Caco-2 (cell line): ENCODE measurements at regions not wholly inside any gene's neighbourhood (a gene's known extent, or its start where the extent isn't known, plus 50 kb on each side); places are given as distances from the start of the nearest gene placed in this dataset.

ENCODE experiments used
- BruUV-seq: library from RNA; stranded (reverse); fragments of 400-500 nt; replicated peaks from 2 replicates; lab custom pipeline; 2021; lab: Mats Ljungman, UMichigan
- CTCF ChIA-PET: fragments of 300-600 bp; sonication (Branson Sonifier 250); formaldehyde crosslinking; loops from one replicate; lab custom pipeline; 2022; ENCODE audit warnings: antibody characterized with exemption; lab: Charles Lee
- POLR2A ChIA-PET: fragments of 300-600 bp; sonication (Branson Sonifier 250); formaldehyde crosslinking; loops from one replicate; lab custom pipeline; 2022; ENCODE audit warnings: antibody characterized with exemption; lab: Charles Lee
- DNase-seq, 2 experiments: peaks; one replicate each; pipeline versions ENCODE4 v3.0.0 to v3.0.0-alpha.2; 2020 to 2022
- H3K27me3 ChIP-seq: replicated peaks from 2 replicates; pipeline ENCODE4 v1.6.0; 2011; ENCODE audit warnings: low read length; ENCODE audit not compliant: control insufficient read depth, insufficient read depth
- H3K36me3 ChIP-seq: 2 replicates; pipeline ENCODE4 v1.5.1; 2011; ENCODE audit warnings: low read length; ENCODE audit not compliant: control insufficient read depth, insufficient read depth
- H3K4me1 ChIP-seq: fragments of 250-450 bp; sonication (Bioruptor Pico); 2 replicates; pipeline ENCODE4 v1.5.1; 2020; ENCODE audit warnings: mild to moderate bottlenecking
- H3K4me3 ChIP-seq: 2 replicates; pipeline ENCODE4 v1.5.1; 2011; ENCODE audit warnings: low read depth, mild to moderate bottlenecking, control low read depth, low read length
- H3K9me3 ChIP-seq: fragments of 250-450 bp; sonication (Bioruptor Pico); 2 replicates; pipeline ENCODE4 v1.5.1; 2020; ENCODE audit warnings: mild to moderate bottlenecking, moderate library complexity
- H3K27ac Mint-ChIP-seq: one replicate; pipeline ENCODE4 v1.8.0; 2022; ENCODE audit warnings: mixed read lengths; ENCODE audit not compliant: unreplicated experiment
- H3K27me3 Mint-ChIP-seq: one replicate; pipeline ENCODE4 v1.8.0; 2022; ENCODE audit warnings: mixed read lengths; ENCODE audit not compliant: insufficient read depth, unreplicated experiment
- H3K36me3 Mint-ChIP-seq: one replicate; pipeline ENCODE4 v1.8.0; 2022; ENCODE audit warnings: mild to moderate bottlenecking, mixed read lengths; ENCODE audit not compliant: insufficient read depth, unreplicated experiment
- H3K4me1 Mint-ChIP-seq: one replicate; pipeline ENCODE4 v1.8.0; 2022; ENCODE audit warnings: low read depth, mixed read lengths; ENCODE audit not compliant: unreplicated experiment
- H3K4me3 Mint-ChIP-seq: one replicate; pipeline ENCODE4 v1.8.0; 2022; ENCODE audit warnings: mild to moderate bottlenecking, moderate library complexity, mixed read lengths; ENCODE audit not compliant: unreplicated experiment
- H3K9me3 Mint-ChIP-seq: one replicate; pipeline ENCODE4 v1.8.0; 2022; ENCODE audit warnings: mixed read lengths; ENCODE audit not compliant: unreplicated experiment
- intact Hi-C: fragments of 100-400 bp; cut with micrococcal nuclease; formaldehyde crosslinking; loops from one replicate; pipeline ENCODE4 v1.10.0; 2022; ENCODE audit not compliant: unreplicated experiment
- TF ChIP-seq, protein P1 (sequence below), 2 experiments: fragments of 200-600 bp in 1 of 2; IDR thresholded peaks; 1 replicate in 1 of 2; 2 replicates in 1 of 2; pipeline versions ENCODE4 v1.5.1 to v1.8.0; 2011 to 2022; ENCODE audit warnings: antibody characterized with exemption in 1 of 2, control low read depth in 1 of 2, inconsistent platforms in 1 of 2, low read depth in 1 of 2, low read length in 1 of 2, mild to moderate bottlenecking in 1 of 2, moderate library complexity in 1 of 2; ENCODE audit not compliant: insufficient read depth in 1 of 2, severe bottlenecking in 1 of 2, unreplicated experiment in 1 of 2

- Mint-ChIP-seq H3K9me3 (no peaks in the 10 kb centered on the region), H3K36me3 (no peaks in the 10 kb centered on the region), H3K27me3 (peaks cover 7% of the 10 kb centered on the region), H3K27ac (no peak overlapping the region), H3K4me1 (no peaks in the 10 kb centered on the region), H3K4me3 (no peak overlapping the region)
- no peaks in the 10 kb centered on the region for H3K9me3 ChIP-seq
- H3K4me3 ChIP-seq, result no peak overlapping the region
- H3K27me3 ChIP-seq, result no peaks in the 10 kb centered on the region
- no peak for DNase-seq
- ChIA-PET CTCF (no interaction called here), POLR2A (no interaction called here)
- intact Hi-C loops, result no loop called here
- no peaks in the 10 kb centered on the region for H3K36me3 ChIP-seq
- no peaks in the 10 kb centered on the region for H3K4me1 ChIP-seq
- BruUV-seq, result no TSS peak
- TF ChIP-seq, protein P1, sequence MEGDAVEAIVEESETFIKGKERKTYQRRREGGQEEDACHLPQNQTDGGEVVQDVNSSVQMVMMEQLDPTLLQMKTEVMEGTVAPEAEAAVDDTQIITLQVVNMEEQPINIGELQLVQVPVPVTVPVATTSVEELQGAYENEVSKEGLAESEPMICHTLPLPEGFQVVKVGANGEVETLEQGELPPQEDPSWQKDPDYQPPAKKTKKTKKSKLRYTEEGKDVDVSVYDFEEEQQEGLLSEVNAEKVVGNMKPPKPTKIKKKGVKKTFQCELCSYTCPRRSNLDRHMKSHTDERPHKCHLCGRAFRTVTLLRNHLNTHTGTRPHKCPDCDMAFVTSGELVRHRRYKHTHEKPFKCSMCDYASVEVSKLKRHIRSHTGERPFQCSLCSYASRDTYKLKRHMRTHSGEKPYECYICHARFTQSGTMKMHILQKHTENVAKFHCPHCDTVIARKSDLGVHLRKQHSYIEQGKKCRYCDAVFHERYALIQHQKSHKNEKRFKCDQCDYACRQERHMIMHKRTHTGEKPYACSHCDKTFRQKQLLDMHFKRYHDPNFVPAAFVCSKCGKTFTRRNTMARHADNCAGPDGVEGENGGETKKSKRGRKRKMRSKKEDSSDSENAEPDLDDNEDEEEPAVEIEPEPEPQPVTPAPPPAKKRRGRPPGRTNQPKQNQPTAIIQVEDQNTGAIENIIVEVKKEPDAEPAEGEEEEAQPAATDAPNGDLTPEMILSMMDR (IDR thresholded peaks at IDR 0.05; ENCODE audit: insufficient read depth in 1 of 2, low read depth in 1 of 2, low read length in 1 of 2, severe bottlenecking in 1 of 2, unreplicated experiment in 1 of 2), result no peak
Measured at GRCh38 chr1:60343736-60344135, 270.2 kb upstream of the C1orf87 start.

GRCh38 chr1:60342569-60342968, 269.0 kb upstream of the C1orf87 start:
- ChIA-PET CTCF (no interaction called here), POLR2A (no interaction called here)
- BruUV-seq, result no TSS peak
- Histone ChIP-seq H3K4me1 (no peaks in the 10 kb centered on the region), H3K36me3 (no peaks in the 10 kb centered on the region), H3K27me3 (no peaks in the 10 kb centered on the region), H3K9me3 (no peaks in the 10 kb centered on the region), H3K4me3 (no peak overlapping the region)
- Mint-ChIP-seq H3K27me3 (peaks cover 9% of the 10 kb centered on the region), H3K36me3 (no peaks in the 10 kb centered on the region), H3K4me1 (no peaks in the 10 kb centered on the region), H3K4me3 (no peak overlapping the region), H3K27ac (no peak overlapping the region), H3K9me3 (no peaks in the 10 kb centered on the region)
- intact Hi-C loops, result no loop called here
- DNase-seq, result no peak
- TF ChIP-seq, protein P1 (IDR thresholded peaks at IDR 0.05; ENCODE audit: insufficient read depth in 1 of 2, low read depth in 1 of 2, low read length in 1 of 2, severe bottlenecking in 1 of 2, unreplicated experiment in 1 of 2), result no peak

- Histone ChIP-seq H3K9me3 (no peaks in the 10 kb centered on the region), H3K4me1 (no peaks in the 10 kb centered on the region), H3K36me3 (no peaks in the 10 kb centered on the region), H3K4me3 (no peak overlapping the region), H3K27me3 (no peaks in the 10 kb centered on the region)
- H3K9me3 Mint-ChIP-seq, result no peaks in the 10 kb centered on the region
- BruUV-seq, result no TSS peak
- ChIA-PET POLR2A (no interaction called here), CTCF (no interaction called here)
- no peaks in the 10 kb centered on the region for H3K4me1 Mint-ChIP-seq
- H3K27ac Mint-ChIP-seq, result no peak overlapping the region
- DNase-seq, result no peak
- no peaks in the 10 kb centered on the region for H3K36me3 Mint-ChIP-seq
- H3K27me3 Mint-ChIP-seq, result peaks cover 3% of the 10 kb centered on the region
- TF ChIP-seq, protein P1 (IDR thresholded peaks at IDR 0.05; ENCODE audit: insufficient read depth in 1 of 2, low read depth in 1 of 2, low read length in 1 of 2, severe bottlenecking in 1 of 2, unreplicated experiment in 1 of 2), result no peak
- H3K4me3 Mint-ChIP-seq, result no peak overlapping the region
- intact Hi-C loops, result no loop called here
Measured at GRCh38 chr1:60341274-60341673, 267.7 kb upstream of the C1orf87 start.
